ENCODE measurements at regions not wholly inside any gene's neighbourhood (a gene's known extent, or its start where the extent isn't known, plus 50 kb on each side); places are given as distances from the start of the nearest gene placed in this dataset.
A peak's percentile ranks its signal among the peaks of the same experiment; 100 is the strongest.

DNA sequence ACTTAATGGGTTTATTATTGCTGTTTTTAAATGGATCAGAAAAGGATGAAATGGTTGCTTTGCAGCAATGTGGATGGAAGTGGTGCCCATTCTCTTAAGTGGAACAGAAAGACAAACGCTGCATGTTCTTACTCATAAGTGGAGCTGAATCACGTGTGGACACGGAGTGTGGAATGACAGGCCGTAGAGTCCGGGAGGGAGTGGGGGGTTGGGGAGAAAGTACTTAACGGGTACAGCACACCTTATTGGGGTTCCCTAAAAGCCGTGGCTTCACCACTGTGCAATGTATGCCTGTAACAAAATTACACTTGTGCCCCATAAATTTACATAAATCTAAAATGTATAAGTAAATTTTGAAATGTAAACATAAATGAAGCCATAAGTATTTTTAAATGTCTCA lies 64.0 kb upstream of the CTDP1 start:
- H3K4me3 ChIP-seq (ENCODE audit: low read depth, low read length): no peak overlapping the region
- DNase-seq (ENCODE audit: low read depth): no peak
- TF ChIP-seq, protein P1, sequence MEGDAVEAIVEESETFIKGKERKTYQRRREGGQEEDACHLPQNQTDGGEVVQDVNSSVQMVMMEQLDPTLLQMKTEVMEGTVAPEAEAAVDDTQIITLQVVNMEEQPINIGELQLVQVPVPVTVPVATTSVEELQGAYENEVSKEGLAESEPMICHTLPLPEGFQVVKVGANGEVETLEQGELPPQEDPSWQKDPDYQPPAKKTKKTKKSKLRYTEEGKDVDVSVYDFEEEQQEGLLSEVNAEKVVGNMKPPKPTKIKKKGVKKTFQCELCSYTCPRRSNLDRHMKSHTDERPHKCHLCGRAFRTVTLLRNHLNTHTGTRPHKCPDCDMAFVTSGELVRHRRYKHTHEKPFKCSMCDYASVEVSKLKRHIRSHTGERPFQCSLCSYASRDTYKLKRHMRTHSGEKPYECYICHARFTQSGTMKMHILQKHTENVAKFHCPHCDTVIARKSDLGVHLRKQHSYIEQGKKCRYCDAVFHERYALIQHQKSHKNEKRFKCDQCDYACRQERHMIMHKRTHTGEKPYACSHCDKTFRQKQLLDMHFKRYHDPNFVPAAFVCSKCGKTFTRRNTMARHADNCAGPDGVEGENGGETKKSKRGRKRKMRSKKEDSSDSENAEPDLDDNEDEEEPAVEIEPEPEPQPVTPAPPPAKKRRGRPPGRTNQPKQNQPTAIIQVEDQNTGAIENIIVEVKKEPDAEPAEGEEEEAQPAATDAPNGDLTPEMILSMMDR (IDR thresholded peaks at IDR 0.05; ENCODE audit: insufficient read depth, low read depth, low read length): no peak

DNA sequence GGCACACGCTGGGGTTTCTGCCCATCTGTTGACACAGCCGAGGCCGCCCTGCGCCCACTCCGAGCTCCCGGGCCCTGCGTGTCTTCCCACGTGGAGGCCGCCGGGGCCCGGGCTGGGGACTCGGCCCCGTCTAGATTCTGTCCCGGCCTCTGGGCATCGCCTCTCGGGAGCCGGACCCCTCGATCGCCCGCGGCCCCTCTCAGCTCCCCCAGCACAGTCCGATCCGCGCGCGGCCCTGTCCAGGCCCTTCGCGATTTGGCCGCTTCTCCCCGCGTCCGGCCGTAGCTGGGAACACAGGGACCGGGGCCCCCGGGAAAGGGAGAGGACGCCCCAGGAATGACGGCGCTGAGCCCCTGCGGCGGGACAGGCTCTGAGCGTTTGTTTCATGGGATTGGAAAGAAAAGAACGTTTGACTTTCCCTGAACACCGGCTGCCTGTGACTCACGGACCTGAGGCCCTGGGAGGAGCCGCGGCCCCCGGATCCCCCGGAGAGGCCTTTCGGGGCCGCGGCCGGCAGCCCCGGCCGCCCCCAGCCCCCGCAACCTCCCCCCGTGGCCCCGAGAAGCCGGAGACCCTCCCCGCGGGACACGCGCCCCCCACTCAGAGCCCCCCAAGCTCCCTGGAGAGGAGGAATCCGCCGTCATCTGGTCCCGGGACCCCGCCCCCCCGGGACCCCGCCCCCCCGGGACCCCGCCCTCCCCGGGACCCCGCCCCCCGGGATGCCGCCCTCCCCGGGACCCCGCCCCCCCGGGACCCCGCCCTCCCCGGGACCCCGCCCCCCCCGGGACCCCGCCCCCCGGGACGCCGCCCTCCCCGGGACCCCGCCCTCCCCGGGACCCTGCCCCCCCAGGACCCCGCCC lies 62.7 kb upstream of the CTDP1 start:
- peak; percentile 19 for DNase-seq (ENCODE audit: low read depth)
- TF ChIP-seq, protein P1 (IDR thresholded peaks at IDR 0.05; ENCODE audit: insufficient read depth, low read depth, low read length): no peak
- peak overlapping the region; percentile 21 for H3K4me3 ChIP-seq (ENCODE audit: low read depth, low read length)

DNA sequence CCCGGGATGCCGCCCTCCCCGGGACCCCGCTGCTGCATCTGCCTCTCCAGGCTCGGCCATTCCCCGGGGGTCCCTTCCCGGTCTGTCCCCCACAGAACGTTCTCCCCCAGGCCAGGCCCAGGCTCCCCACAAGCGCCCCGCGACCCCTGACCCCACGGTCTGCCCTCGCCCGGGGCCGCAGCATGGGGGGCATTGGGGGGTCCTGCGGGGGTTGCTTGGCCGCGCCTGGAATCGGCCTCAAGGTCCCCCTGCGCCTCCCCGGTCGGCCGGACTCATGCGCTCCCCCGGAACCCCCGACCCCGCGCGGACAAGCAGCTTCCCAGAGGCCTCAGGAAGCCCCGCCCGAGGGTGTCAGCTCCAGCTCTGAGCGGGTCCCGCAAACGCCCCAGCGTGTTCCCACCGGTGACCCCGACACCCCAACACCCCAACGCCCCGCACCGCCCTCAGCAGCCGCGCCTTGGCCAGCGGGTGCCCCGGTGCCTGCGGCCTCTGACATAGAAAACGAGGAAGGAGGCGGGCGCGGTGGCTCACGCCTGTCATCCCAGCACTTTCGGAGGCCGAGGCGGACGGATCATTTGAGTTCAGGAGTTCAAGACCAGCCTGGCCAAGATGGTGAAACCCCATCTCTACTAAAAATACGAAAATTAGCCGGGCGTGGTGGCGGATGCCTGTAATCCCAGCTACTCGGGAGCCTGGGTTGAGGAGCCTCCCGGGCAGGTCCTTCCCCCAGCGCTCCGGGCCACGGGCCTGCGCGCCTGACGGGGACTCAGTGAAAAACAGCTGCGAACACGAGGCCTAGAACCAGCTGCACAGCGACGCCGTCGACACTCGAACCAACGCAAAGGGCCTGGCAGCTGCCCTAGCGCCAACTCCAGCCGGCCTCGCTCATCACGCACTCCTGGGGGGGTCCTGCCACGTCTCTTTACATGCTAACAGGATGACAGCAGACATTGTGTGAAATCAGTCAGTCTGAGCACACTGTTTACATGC lies 61.8 kb upstream of the CTDP1 start:
- H3K4me3 ChIP-seq (ENCODE audit: low read depth, low read length): no peak overlapping the region
- no peak for DNase-seq (ENCODE audit: low read depth)
- TF ChIP-seq, protein P1 (IDR thresholded peaks at IDR 0.05; ENCODE audit: insufficient read depth, low read depth, low read length): no peak

DNA sequence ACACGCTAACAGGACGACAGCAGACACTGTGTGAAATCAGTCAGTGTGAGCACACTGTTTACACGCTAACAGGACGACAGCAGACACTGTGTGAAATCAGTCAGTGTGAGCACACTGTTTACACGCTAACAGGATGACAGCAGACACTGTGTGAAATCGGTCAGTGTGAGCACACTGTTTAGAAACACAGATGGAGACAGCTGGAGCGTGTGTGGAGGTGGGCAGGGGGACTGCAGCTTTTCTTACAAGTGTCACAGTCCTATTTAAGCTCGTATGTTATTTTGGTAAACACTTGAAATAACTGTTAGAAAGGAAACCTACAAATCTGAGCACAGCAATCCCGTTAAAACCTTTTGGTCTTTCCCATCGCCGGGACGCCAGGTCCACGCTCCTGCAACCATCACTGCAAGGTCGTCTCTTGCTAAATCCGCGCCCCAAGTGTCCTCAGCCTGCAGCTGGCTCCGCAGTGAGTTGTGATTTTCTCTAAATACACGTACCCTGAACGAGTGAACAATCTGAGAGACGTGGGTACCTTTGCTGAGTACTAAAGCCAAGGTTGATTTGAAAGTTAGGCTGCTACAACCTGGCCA lies 58.9 kb upstream of the CTDP1 start:
- no peak for DNase-seq (ENCODE audit: low read depth)
- H3K4me3 ChIP-seq (ENCODE audit: low read depth, low read length): no peak overlapping the region
- TF ChIP-seq, protein P1 (IDR thresholded peaks at IDR 0.05; ENCODE audit: insufficient read depth, low read depth, low read length): no peak

DNA sequence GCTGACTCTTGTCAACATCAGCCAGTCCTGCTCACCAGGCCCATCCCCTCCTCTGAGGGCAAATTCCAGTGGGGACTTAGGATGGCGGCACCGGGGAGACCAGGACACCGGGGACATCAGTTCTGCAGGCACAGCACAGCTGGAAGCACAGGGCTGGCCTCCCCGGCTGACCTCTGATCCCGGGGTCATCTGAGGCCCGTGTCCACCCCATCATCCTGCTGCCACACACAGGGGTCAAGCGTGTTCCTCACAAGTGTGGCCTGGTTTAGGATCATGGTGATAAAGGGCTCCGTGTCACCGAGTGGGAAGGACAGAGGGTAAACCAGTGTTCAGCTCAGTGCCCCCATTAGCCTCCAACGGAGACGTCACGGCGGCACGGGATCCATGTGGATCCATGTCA lies 58.1 kb upstream of the CTDP1 start:
- no peak overlapping the region for H3K4me3 ChIP-seq (ENCODE audit: low read depth, low read length)
- TF ChIP-seq, protein P1 (IDR thresholded peaks at IDR 0.05; ENCODE audit: insufficient read depth, low read depth, low read length): no peak
- no peak for DNase-seq (ENCODE audit: low read depth)

DNA sequence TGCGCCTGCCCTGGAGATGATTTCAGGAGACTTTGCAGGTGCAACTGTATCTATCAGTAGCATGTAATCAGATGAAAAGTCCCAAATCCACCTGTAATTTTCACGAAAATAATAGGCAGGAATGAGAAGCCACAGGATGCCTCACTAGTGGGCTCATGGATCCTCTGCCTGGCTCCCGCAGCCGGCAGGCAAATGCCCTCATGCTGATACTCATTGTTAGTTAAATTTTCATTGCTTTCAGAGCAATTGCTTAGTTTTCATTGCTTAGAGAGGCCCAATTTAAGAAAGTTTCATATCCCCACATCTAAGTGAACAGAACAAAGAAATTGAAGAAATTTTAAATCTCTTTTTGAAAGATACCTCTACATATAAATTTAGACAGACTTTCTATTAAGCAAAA lies 57.6 kb upstream of the CTDP1 start:
- no peak for DNase-seq (ENCODE audit: low read depth)
- H3K4me3 ChIP-seq (ENCODE audit: low read depth, low read length): no peak overlapping the region
- TF ChIP-seq, protein P1 (IDR thresholded peaks at IDR 0.05; ENCODE audit: insufficient read depth, low read depth, low read length): no peak

All from fibroblast of villous mesenchyme (primary cell).